ENCODE measurements at regions not wholly inside any gene's neighbourhood (a gene's known extent, or its start where the extent isn't known, plus 50 kb on each side); places are given as distances from the start of the nearest gene placed in this dataset.

- no peak for DNase-seq
Observed at GRCh38 chr13:34046457-34046856, 228.5 kb downstream of the RFC3 start.

GRCh38 chr13:34048652-34049051, 230.7 kb downstream of the RFC3 start:
- DNase-seq: no peak

- no peak for DNase-seq
Observed at GRCh38 chr13:34056733-34057258, 238.8 kb downstream of the RFC3 start.

- no peak for DNase-seq
Observed at GRCh38 chr13:34064456-34065205, 246.7 kb downstream of the RFC3 start.

- DNase-seq: no peak
Observed at GRCh38 chr13:34065928-34066327, 248.0 kb downstream of the RFC3 start.

GRCh38 chr13:34066344-34066743, 248.4 kb downstream of the RFC3 start:
- no peak for DNase-seq

GRCh38 chr13:34070006-34070405, 252.1 kb downstream of the RFC3 start:
- DNase-seq: no peak

GRCh38 chr13:34070544-34071303, 252.8 kb downstream of the RFC3 start:
- no peak for DNase-seq

- no peak for DNase-seq
Observed at GRCh38 chr13:34076319-34076718, 258.4 kb downstream of the RFC3 start.

GRCh38 chr13:34076943-34077703, 259.2 kb downstream of the RFC3 start:
- no peak for DNase-seq

- DNase-seq: no peak
Observed at GRCh38 chr13:34078334-34078999, 260.5 kb downstream of the RFC3 start.

GRCh38 chr13:34085204-34085603, 267.3 kb downstream of the RFC3 start:
- DNase-seq: no peak

- DNase-seq: no peak
Observed at GRCh38 chr13:34086281-34086680, 268.3 kb downstream of the RFC3 start.

- DNase-seq: no peak
Observed at GRCh38 chr13:34087791-34088190, 269.8 kb downstream of the RFC3 start.

- DNase-seq: no peak
Observed at GRCh38 chr13:34103854-34104253, 285.9 kb downstream of the RFC3 start.

- no peak for DNase-seq
Observed at GRCh38 chr13:34104853-34105252, 286.9 kb downstream of the RFC3 start.

GRCh38 chr13:34107806-34108205, 289.9 kb downstream of the RFC3 start:
- DNase-seq: no peak

- no peak for DNase-seq
Observed at GRCh38 chr13:34108410-34108809, 290.5 kb downstream of the RFC3 start.

GRCh38 chr13:34114581-34114980, 296.6 kb downstream of the RFC3 start:
- no peak for DNase-seq

- no peak for DNase-seq
Observed at GRCh38 chr13:34116651-34117050, 298.7 kb downstream of the RFC3 start.

- no peak for DNase-seq
Observed at GRCh38 chr13:34124666-34125306, 306.8 kb downstream of the RFC3 start.

- DNase-seq: no peak
Observed at GRCh38 chr13:34127523-34127922, 309.6 kb downstream of the RFC3 start.

Measured in CD4-positive, alpha-beta T cell treated with Interleukin-4 for 1 hour (primary cell).